A673 (cell line): ENCODE measurements at regions not wholly inside any gene's neighbourhood (a gene's known extent, or its start where the extent isn't known, plus 50 kb on each side); places are given as distances from the start of the nearest gene placed in this dataset.

Source experiments
- CTCF ChIP-seq: fragments of 300-800, 200-600 bp; sonication (generic); conservative IDR thresholded peaks from 2 replicates; pipeline ENCODE4 v1.5.1; 2017; ENCODE audit warnings: low read depth, mild to moderate bottlenecking, antibody characterized with exemption, low read length, moderate library complexity, mixed read lengths
- EZH2 ChIP-seq: fragments of 200-600 bp; sonication (generic); IDR thresholded peaks from 2 replicates; pipeline ENCODE4 v1.6.1; 2017; ENCODE audit warnings: borderline replicate concordance, low read depth, mild to moderate bottlenecking, mixed read lengths, antibody characterized with exemption, low read length; ENCODE audit not compliant: poor library complexity, severe bottlenecking

GRCh38 chr2:150138587-150138986, 348.9 kb downstream of the RND3 start:
- TF ChIP-seq CTCF, result no peak
- TF ChIP-seq EZH2, result no peak
